RWPE2 (cell line): ENCODE measurements at regions not wholly inside any gene's neighbourhood (a gene's known extent, or its start where the extent isn't known, plus 50 kb on each side); places are given as distances from the start of the nearest gene placed in this dataset.

Source experiments
- ATAC-seq: fragments of 200-7000 bp; cut with Tn5 transposase; 3 replicates; pipeline ENCODE4 v1.9.1; 2021; ENCODE audit warnings: low read depth
- DNase-seq: peaks from one replicate; pipeline ENCODE4 v3.0.0-alpha.2; 2020; ENCODE audit warnings: low spot score
- H3K27ac ChIP-seq: fragments of 450-650 bp; 2 replicates; pipeline ENCODE4 v1.5.1; 2017; ENCODE audit warnings: mild to moderate bottlenecking; ENCODE audit not compliant: poor library complexity, severe bottlenecking
- H3K27me3 ChIP-seq: fragments of 250-450 bp; sonication (Bioruptor Pico); 2 replicates; pipeline ENCODE4 v1.5.1; 2021; ENCODE audit warnings: mild to moderate bottlenecking, moderate library complexity; ENCODE audit not compliant: insufficient read depth, poor library complexity, severe bottlenecking
- H3K36me3 ChIP-seq: fragments of 250-450 bp; sonication (Bioruptor Pico); 2 replicates; pipeline ENCODE4 v1.5.1; 2020; ENCODE audit warnings: low read depth, mild to moderate bottlenecking, moderate library complexity
- H3K4me1 ChIP-seq: fragments of 250-450 bp; sonication (Bioruptor Pico); 2 replicates; pipeline ENCODE4 v1.5.1; 2021; ENCODE audit warnings: mild to moderate bottlenecking, moderate library complexity; ENCODE audit not compliant: insufficient read depth, poor library complexity, severe bottlenecking
- H3K4me3 ChIP-seq: fragments of 250-450 bp; sonication (Bioruptor Pico); 2 replicates; pipeline ENCODE4 v1.5.1; 2021; ENCODE audit warnings: mild to moderate bottlenecking, moderate library complexity; ENCODE audit not compliant: severe bottlenecking
- H3K9me3 ChIP-seq: fragments of 250-450 bp; sonication (Bioruptor Pico); 2 replicates; pipeline ENCODE4 v1.5.1; 2021; ENCODE audit warnings: mild to moderate bottlenecking, moderate library complexity; ENCODE audit not compliant: severe bottlenecking
- CTCF ChIP-seq: fragments of 450-650 bp; IDR thresholded peaks from one replicate; pipeline ENCODE4 v1.5.1; 2017; ENCODE audit warnings: mild to moderate bottlenecking, moderate library complexity; ENCODE audit not compliant: poor library complexity, severe bottlenecking

DNA sequence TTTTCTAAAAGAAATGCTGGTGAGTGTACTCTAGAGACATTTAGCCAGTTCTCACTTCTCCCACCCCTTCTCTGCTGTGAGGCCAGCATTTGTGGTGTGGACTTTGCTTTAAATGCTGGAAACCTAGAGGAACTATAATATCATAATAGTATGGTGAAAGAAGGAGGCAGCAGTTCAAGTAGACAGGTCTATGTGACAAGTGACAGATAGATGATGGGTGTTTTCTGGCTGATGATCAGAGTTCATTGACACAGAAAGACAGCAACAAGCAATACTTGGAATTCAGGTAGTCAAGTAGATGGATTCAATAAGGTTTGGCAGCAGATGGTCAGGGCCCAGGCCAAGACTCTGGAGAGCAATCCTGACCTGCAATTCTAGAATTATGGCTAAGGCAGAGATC is 317.5 kb downstream of the PCDH7 start:
- no peak for DNase-seq
- no peaks in the 10 kb centered on the region for H3K36me3 ChIP-seq
- no peaks in the 10 kb centered on the region for H3K4me1 ChIP-seq
- H3K4me3 ChIP-seq = no peak overlapping the region
- H3K9me3 ChIP-seq = no peaks in the 10 kb centered on the region
- TF ChIP-seq CTCF = no peak
- no peaks in the 10 kb centered on the region for H3K27me3 ChIP-seq
- no peak overlapping the region for H3K27ac ChIP-seq
- no peak for ATAC-seq

DNA sequence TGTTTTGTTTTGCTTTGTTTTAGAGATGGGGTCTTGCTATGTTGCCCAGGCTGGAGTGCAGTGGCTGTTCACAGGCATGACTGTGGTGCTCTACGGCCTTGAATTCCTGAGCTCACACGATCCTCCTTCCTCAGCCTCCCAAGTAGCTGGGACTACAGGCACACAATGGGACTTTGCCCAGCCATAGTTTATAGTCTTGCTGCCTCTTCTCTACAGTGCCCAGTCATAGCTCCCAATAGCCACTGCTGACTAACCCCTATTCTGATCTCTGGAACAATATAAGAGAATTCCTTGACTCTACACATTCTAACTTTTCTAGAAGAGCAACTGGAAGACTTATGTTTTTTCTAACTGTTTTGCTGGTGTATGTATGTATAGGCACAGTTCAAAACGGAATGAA is 319.2 kb downstream of the PCDH7 start:
- Histone ChIP-seq H3K27ac (no peak overlapping the region), H3K4me1 (no peaks in the 10 kb centered on the region), H3K9me3 (no peaks in the 10 kb centered on the region), H3K36me3 (no peaks in the 10 kb centered on the region), H3K4me3 (no peak overlapping the region), H3K27me3 (no peaks in the 10 kb centered on the region)
- DNase-seq (no peak), ATAC-seq (no peak)
- TF ChIP-seq CTCF = no peak

DNA sequence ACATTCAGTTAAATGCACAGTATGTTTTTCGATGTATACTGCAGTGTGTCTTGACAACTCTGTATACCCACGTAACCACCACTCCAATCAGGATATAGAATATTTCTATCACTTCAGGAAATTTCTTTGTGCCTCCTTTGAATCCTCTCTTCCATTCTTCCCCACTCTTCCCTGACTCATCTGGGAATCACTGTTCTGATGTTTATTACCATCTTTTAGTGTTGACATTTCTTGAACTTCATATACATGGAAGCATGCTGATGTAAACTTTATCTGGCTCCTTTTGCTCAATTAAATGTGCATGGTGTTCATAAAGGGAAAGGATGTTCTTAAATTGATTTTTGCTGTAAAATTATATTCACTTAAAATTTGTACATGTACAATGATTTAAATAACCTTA is 319.9 kb downstream of the PCDH7 start:
- Histone ChIP-seq H3K4me1 (no peaks in the 10 kb centered on the region), H3K27me3 (no peaks in the 10 kb centered on the region), H3K9me3 (no peaks in the 10 kb centered on the region), H3K27ac (no peak overlapping the region), H3K4me3 (no peak overlapping the region), H3K36me3 (no peaks in the 10 kb centered on the region)
- DNase-seq = no peak
- TF ChIP-seq CTCF = no peak
- no peak for ATAC-seq

DNA sequence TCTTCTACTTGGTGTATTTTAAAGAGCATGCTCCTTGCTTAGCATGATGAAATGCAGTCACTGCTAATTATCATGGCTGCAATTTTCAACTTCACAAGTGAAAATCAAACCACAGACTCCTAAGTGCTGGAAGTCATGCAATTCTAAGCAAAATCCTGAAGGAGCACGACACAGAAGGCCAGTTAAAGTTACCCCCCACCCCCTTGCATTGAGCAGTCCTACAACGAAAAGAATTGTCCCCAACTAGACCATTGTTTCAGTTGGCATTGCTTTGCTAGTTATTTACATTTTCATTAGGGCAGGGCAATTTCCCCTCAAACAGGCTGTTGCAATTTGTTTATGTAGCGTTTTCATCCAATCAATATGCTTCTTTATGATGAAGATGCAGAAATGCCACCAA is 321.2 kb downstream of the PCDH7 start:
- DNase-seq (no peak), ATAC-seq (no peak)

DNA sequence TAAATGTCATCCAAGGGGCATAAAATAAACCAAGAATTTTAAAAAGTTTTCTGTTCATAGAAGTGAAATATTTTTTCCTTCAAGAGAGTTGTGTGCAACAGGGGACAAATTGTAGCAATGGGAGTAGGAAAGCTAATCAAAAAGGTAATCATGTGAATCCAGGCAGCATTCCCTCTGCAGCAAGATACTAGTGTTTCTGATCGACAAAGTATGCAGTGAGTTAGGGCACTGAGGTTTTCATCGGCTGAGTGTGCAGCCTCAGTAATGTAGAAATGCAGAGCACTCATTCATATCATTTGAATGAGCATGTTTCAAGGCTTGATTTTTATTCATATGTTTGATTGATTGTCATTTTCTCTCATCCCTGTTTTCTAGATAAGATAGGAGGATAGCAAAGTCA is 321.7 kb downstream of the PCDH7 start:
- no peak overlapping the region for H3K27ac ChIP-seq
- DNase-seq (no peak), ATAC-seq (no peak)
- H3K4me3 ChIP-seq = no peak overlapping the region
- H3K9me3 ChIP-seq = no peaks in the 10 kb centered on the region
- no peaks in the 10 kb centered on the region for H3K36me3 ChIP-seq
- no peak for TF ChIP-seq CTCF
- H3K4me1 ChIP-seq = no peaks in the 10 kb centered on the region
- no peaks in the 10 kb centered on the region for H3K27me3 ChIP-seq

More for the DNA sequence above, 321.2 kb downstream of the PCDH7 start:
- no peak overlapping the region for H3K4me3 ChIP-seq
- H3K27ac ChIP-seq = no peak overlapping the region
- TF ChIP-seq CTCF = no peak
- H3K4me1 ChIP-seq = no peaks in the 10 kb centered on the region
- H3K36me3 ChIP-seq = no peaks in the 10 kb centered on the region
- no peaks in the 10 kb centered on the region for H3K9me3 ChIP-seq
- no peaks in the 10 kb centered on the region for H3K27me3 ChIP-seq
